Spleen (tissue), 11 donors: ENCODE measurements at regions not wholly inside any gene's neighbourhood (a gene's known extent, or its start where the extent isn't known, plus 50 kb on each side); places are given as distances from the start of the nearest gene placed in this dataset.

Source experiments
- DNase-seq: peaks from one replicate; pipeline ENCODE4 v3.0.0-alpha.2; 2020
- H3K27ac ChIP-seq, 8 donors: fragments of 200-600 bp; sonication (generic) in 7 of 8; 1 replicate in 4 of 8; 2 replicates in 4 of 8; pipeline versions ENCODE4 v1.5.0 to v1.8.0; 2016 to 2021; ENCODE audit warnings: inconsistent platforms in 4 of 8, mild to moderate bottlenecking in 4 of 8, moderate library complexity in 1 of 8
- H3K27me3 ChIP-seq, 7 donors: fragments of 200-600 bp; sonication (generic) in 6 of 7; replicated peaks in 1 of 7; 1 replicate in 4 of 7; 2 replicates in 3 of 7; pipeline versions ENCODE4 v1.5.0 to v1.8.0; 2016 to 2021; ENCODE audit warnings: inconsistent platforms in 3 of 7, mild to moderate bottlenecking in 1 of 7
- H3K36me3 ChIP-seq, 6 donors: fragments of 200-600 bp; sonication (generic) in 5 of 6; 1 replicate in 4 of 6; 2 replicates in 2 of 6; pipeline versions ENCODE4 v1.5.0 to v1.8.0; 2016 to 2021; ENCODE audit warnings: inconsistent platforms in 2 of 6
- H3K4me1 ChIP-seq, 6 donors: fragments of 200-600 bp; sonication (generic) in 5 of 6; 1 replicate in 3 of 6; 2 replicates in 3 of 6; pipeline versions ENCODE4 v1.5.0 to v1.8.0; 2016 to 2021; ENCODE audit warnings: inconsistent platforms in 3 of 6
- H3K4me3 ChIP-seq, 8 donors: fragments of 200-600 bp; sonication (generic) in 7 of 8; 1 replicate in 4 of 8; 2 replicates in 4 of 8; pipeline versions ENCODE4 v1.5.0 to v1.8.0; 2016 to 2021; ENCODE audit warnings: inconsistent platforms in 4 of 8, mild to moderate bottlenecking in 4 of 8, moderate library complexity in 2 of 8
- H3K9me3 ChIP-seq, 8 donors: fragments of 200-600 bp; sonication (generic) in 7 of 8; 1 replicate in 4 of 8; 2 replicates in 4 of 8; pipeline versions ENCODE4 v1.5.0 to v1.8.0; 2016 to 2021; ENCODE audit warnings: inconsistent platforms in 4 of 8
- CTCF ChIP-seq, 11 experiments: fragments of 200-600 bp in 7 of 11; fragments of 450-650 bp in 4 of 11; sonication (generic) in 4 of 11; IDR thresholded peaks in 8 of 11; conservative IDR thresholded peaks in 3 of 11; 1 replicate in 7 of 11; 2 replicates in 4 of 11; pipeline versions ENCODE4 v1.4.0 to v1.8.0; 2016 to 2021; ENCODE audit warnings: antibody characterized with exemption in 11 of 11, inconsistent platforms in 4 of 11, mild to moderate bottlenecking in 1 of 11
- POLR2A ChIP-seq, 3 donors: fragments of 450-650 bp; IDR thresholded peaks; one replicate each; pipeline ENCODE4 v1.5.1; 2017; ENCODE audit warnings: antibody characterized with exemption in 3 of 3, mild to moderate bottlenecking in 1 of 3
- POLR2AphosphoS5 ChIP-seq, 3 donors: sonication (generic); formaldehyde crosslinking; IDR thresholded peaks; one replicate each; pipeline ENCODE4 v1.5.1; 2017; ENCODE audit warnings: antibody characterized with exemption in 3 of 3
- WGBS, 5 donors: extraction: QIAGEN DNeasy Blood & Tissue Kit in 3 of 5; methylation state at CpG; one replicate each; pipeline versions ENCODE4 v1.1.5 to v1.1.7; 2013 to 2018; 5-methylcytosine and 5-hydroxymethylcytosine counted together
- intact Hi-C: fragments of 100-400 bp; cut with DNase I; formaldehyde crosslinking; loops from one replicate; pipeline ENCODE4 v1.15.0; 2023; ENCODE audit warnings: low total_unique reads
- donor health status: healthy with polysubstance abuse.
- donor health status: DM: no; HTN: no; CAD: no; lungs with moderate emphysema.
- donor health status: DM: no; HTN: no; CAD: no.
- donor health status: Bipolar disorder and iron deficiency.
- donor health status: healthy.
- donor health status: DM: no; HTN: no; CAD: no.
- donor health status: DM: yes; HTN: yes; CAD: no.

GRCh38 chr2:188076149-188077056 is 215.3 kb upstream of the GULP1 start:
- Histone ChIP-seq H3K9me3 (peaks cover 0 to 45% (median 18%) of the 10 kb centered on the region in 8 donors), H3K27ac (no peak overlapping the region), H3K36me3 (no peaks in the 10 kb centered on the region), H3K4me1 (no peaks in the 10 kb centered on the region), H3K4me3 (no peak overlapping the region), H3K27me3 (no peaks in the 10 kb centered on the region)
- DNase-seq: no peak
- WGBS, 5 donors: 75 to 88% (median 79%) methylated on average over 2 of the region's 2 CpGs
- intact Hi-C loops: no loop called here
- TF ChIP-seq POLR2A (IDR thresholded peaks at IDR 0.05) (no peak), CTCF (IDR thresholded peaks at IDR 0.05 in 8 of 11, conservative IDR thresholded peaks at IDR 0.05 in 3 of 11) (no peak), POLR2AphosphoS5 (IDR thresholded peaks at IDR 0.05) (no peak)

- TF ChIP-seq POLR2AphosphoS5 (IDR thresholded peaks at IDR 0.05) (no peak), CTCF (IDR thresholded peaks at IDR 0.05 in 8 of 11, conservative IDR thresholded peaks at IDR 0.05 in 3 of 11) (no peak), POLR2A (IDR thresholded peaks at IDR 0.05) (no peak)
- intact Hi-C loops: no loop called here
- no peak for DNase-seq
These were observed 213.9 kb upstream of the GULP1 start for GRCh38 chr2:188077757-188078156.

GRCh38 chr2:188078534-188078933 is 213.1 kb upstream of the GULP1 start:
- H3K4me3 ChIP-seq: no peak overlapping the region
- H3K27me3 ChIP-seq: no peaks in the 10 kb centered on the region
- intact Hi-C loops: no loop called here
- no peak for DNase-seq
- 71 to 90% (median 85%) methylated on average over 4 of the region's 4 CpGs for WGBS, 5 donors
- H3K4me1 ChIP-seq: no peaks in the 10 kb centered on the region
- H3K36me3 ChIP-seq: no peaks in the 10 kb centered on the region
- H3K9me3 ChIP-seq: peaks cover 0 to 25% (median 12%) of the 10 kb centered on the region in 8 donors
- no peak overlapping the region for H3K27ac ChIP-seq
- TF ChIP-seq CTCF (IDR thresholded peaks at IDR 0.05 in 8 of 11, conservative IDR thresholded peaks at IDR 0.05 in 3 of 11) (no peak), POLR2A (IDR thresholded peaks at IDR 0.05) (no peak), POLR2AphosphoS5 (IDR thresholded peaks at IDR 0.05) (no peak)

More at GRCh38 chr2:188077757-188078156, 213.9 kb upstream of the GULP1 start:
- Histone ChIP-seq H3K4me3 (no peak overlapping the region), H3K9me3 (peaks cover 0 to 33% (median 17%) of the 10 kb centered on the region in 8 donors), H3K27me3 (no peaks in the 10 kb centered on the region), H3K4me1 (no peaks in the 10 kb centered on the region), H3K27ac (no peak overlapping the region), H3K36me3 (no peaks in the 10 kb centered on the region)

GRCh38 chr2:188079196-188079595 is 212.5 kb upstream of the GULP1 start:
- no peaks in the 10 kb centered on the region for H3K27me3 ChIP-seq
- no peak overlapping the region for H3K4me3 ChIP-seq
- intact Hi-C loops: no loop called here
- H3K27ac ChIP-seq: no peak overlapping the region
- 36 to 77% (median 53%) methylated on average over 1 of the region's 1 CpG for WGBS, 5 donors
- peaks cover 0 to 18% (median 5%) of the 10 kb centered on the region in 8 donors for H3K9me3 ChIP-seq
- H3K4me1 ChIP-seq: no peaks in the 10 kb centered on the region
- TF ChIP-seq POLR2AphosphoS5 (IDR thresholded peaks at IDR 0.05) (no peak), CTCF (IDR thresholded peaks at IDR 0.05 in 8 of 11, conservative IDR thresholded peaks at IDR 0.05 in 3 of 11) (no peak), POLR2A (IDR thresholded peaks at IDR 0.05) (no peak)
- no peaks in the 10 kb centered on the region for H3K36me3 ChIP-seq
- DNase-seq: no peak
